Tibial nerve (tissue), 4 donors: ENCODE measurements at regions not wholly inside any gene's neighbourhood (a gene's known extent, or its start where the extent isn't known, plus 50 kb on each side); places are given as distances from the start of the nearest gene placed in this dataset.

Source experiments
- DNase-seq, 2 donors: peaks; one replicate each; pipeline ENCODE4 v3.0.0-alpha.2; 2019; ENCODE audit warnings: low spot score in 2 of 2
- H3K27ac ChIP-seq, 4 donors: fragments of 200-600 bp; sonication (generic) in 3 of 4; one replicate each; pipeline ENCODE4 v1.5.1; 2017 to 2019; ENCODE audit warnings: mild to moderate bottlenecking in 1 of 4
- H3K27me3 ChIP-seq, 2 donors: fragments of 200-600 bp; sonication (generic) in 1 of 2; one replicate each; pipeline versions ENCODE4 v1.5.1 to v1.6.0; 2017 to 2019
- H3K36me3 ChIP-seq, 3 donors: fragments of 200-600 bp; sonication (generic); one replicate each; pipeline ENCODE4 v1.5.1; 2018 to 2019
- H3K4me1 ChIP-seq, 4 donors: fragments of 200-600 bp; sonication (generic) in 3 of 4; one replicate each; pipeline ENCODE4 v1.5.1; 2017 to 2019
- H3K4me3 ChIP-seq, 4 donors: fragments of 200-600 bp; sonication (generic) in 3 of 4; one replicate each; pipeline ENCODE4 v1.5.1; 2017 to 2019; ENCODE audit warnings: mild to moderate bottlenecking in 1 of 4, moderate library complexity in 1 of 4
- H3K9me3 ChIP-seq, 4 donors: fragments of 200-600 bp; sonication (generic) in 3 of 4; one replicate each; pipeline ENCODE4 v1.5.1; 2017 to 2019
- CTCF ChIP-seq, 5 experiments: fragments of 200-600 bp in 3 of 5; fragments of 450-650 bp in 2 of 5; sonication (generic) in 3 of 5; IDR thresholded peaks; one replicate each; pipeline ENCODE4 v1.5.1; 2016 to 2019; ENCODE audit warnings: antibody characterized with exemption in 5 of 5, mild to moderate bottlenecking in 3 of 5, moderate library complexity in 2 of 5
- EP300 ChIP-seq, 2 donors: sonication (generic); formaldehyde crosslinking; IDR thresholded peaks; one replicate each; pipeline ENCODE4 v1.6.1; 2017; ENCODE audit warnings: antibody characterized with exemption in 2 of 2, mild to moderate bottlenecking in 1 of 2
- POLR2A ChIP-seq, 2 donors: fragments of 450-650 bp; IDR thresholded peaks; one replicate each; pipeline ENCODE4 v1.6.1; 2017; ENCODE audit warnings: antibody characterized with exemption in 2 of 2, mild to moderate bottlenecking in 2 of 2, moderate library complexity in 2 of 2
- WGBS, 2 donors: methylation state at CpG; one replicate each; pipeline ENCODE4 v1.1.5; 2018; 5-methylcytosine and 5-hydroxymethylcytosine counted together

- Histone ChIP-seq H3K4me1 (no peaks in the 10 kb centered on the region), H3K9me3 (no peaks in the 10 kb centered on the region), H3K27me3 (no peaks in the 10 kb centered on the region), H3K27ac (no peak overlapping the region), H3K36me3 (no peaks in the 10 kb centered on the region), H3K4me3 (no peak overlapping the region)
- WGBS, 2 donors: 85 to 90% methylated on average over 5 of the region's 5 CpGs
- TF ChIP-seq POLR2A (IDR thresholded peaks at IDR 0.05) (no peak), EP300 (IDR thresholded peaks at IDR 0.05) (no peak), CTCF (IDR thresholded peaks at IDR 0.05) (no peak)
- no peak for DNase-seq
These were observed 107.2 kb upstream of the CDH2 start for GRCh38 chr18:28284132-28284531.

GRCh38 chr18:28281400-28281799 is 104.5 kb upstream of the CDH2 start:
- Histone ChIP-seq H3K27me3 (no peaks in the 10 kb centered on the region), H3K27ac (no peak overlapping the region), H3K9me3 (no peaks in the 10 kb centered on the region), H3K4me3 (no peak overlapping the region), H3K36me3 (no peaks in the 10 kb centered on the region), H3K4me1 (no peaks in the 10 kb centered on the region)
- WGBS, 2 donors: 71 to 73% methylated on average over 2 of the region's 2 CpGs
- no peak for DNase-seq
- TF ChIP-seq EP300 (IDR thresholded peaks at IDR 0.05) (no peak), POLR2A (IDR thresholded peaks at IDR 0.05) (no peak), CTCF (IDR thresholded peaks at IDR 0.05) (no peak)

- no peaks in the 10 kb centered on the region for H3K36me3 ChIP-seq
- no peaks in the 10 kb centered on the region for H3K27me3 ChIP-seq
These were observed 92.8 kb upstream of the CDH2 start for GRCh38 chr18:28269750-28270149.

GRCh38 chr18:28267878-28268625 is 91.1 kb upstream of the CDH2 start:
- Histone ChIP-seq H3K4me3 (no peak overlapping the region), H3K27me3 (no peaks in the 10 kb centered on the region), H3K9me3 (peaks cover 0 to 5% (median 0%) of the 10 kb centered on the region in 4 donors), H3K27ac (no peak overlapping the region), H3K36me3 (no peaks in the 10 kb centered on the region), H3K4me1 (no peaks in the 10 kb centered on the region)
- no peak for DNase-seq
- 41 to 47% methylated on average over 4 of the region's 4 CpGs for WGBS, 2 donors
- no peak for TF ChIP-seq EP300 (IDR thresholded peaks at IDR 0.05)
- no peak for TF ChIP-seq POLR2A (IDR thresholded peaks at IDR 0.05)
- TF ChIP-seq CTCF (IDR thresholded peaks at IDR 0.05): no peak

More at GRCh38 chr18:28269750-28270149, 92.8 kb upstream of the CDH2 start:
- WGBS, 2 donors: 73 to 80% methylated on average over 2 of the region's 2 CpGs
- peaks cover 0 to 5% (median 0%) of the 10 kb centered on the region in 4 donors for H3K9me3 ChIP-seq
- TF ChIP-seq POLR2A (IDR thresholded peaks at IDR 0.05) (no peak), EP300 (IDR thresholded peaks at IDR 0.05) (no peak), CTCF (IDR thresholded peaks at IDR 0.05) (no peak)
- H3K4me3 ChIP-seq: no peak overlapping the region
- no peak overlapping the region for H3K27ac ChIP-seq
- no peaks in the 10 kb centered on the region for H3K4me1 ChIP-seq
- DNase-seq: no peak

GRCh38 chr18:28267276-28267675 is 90.3 kb upstream of the CDH2 start:
- H3K36me3 ChIP-seq: no peaks in the 10 kb centered on the region
- DNase-seq: no peak
- peaks cover 0 to 5% (median 0%) of the 10 kb centered on the region in 4 donors for H3K9me3 ChIP-seq
- H3K4me3 ChIP-seq: no peak overlapping the region
- WGBS, 2 donors: 64 to 80% methylated on average over 2 of the region's 2 CpGs
- no peaks in the 10 kb centered on the region for H3K27me3 ChIP-seq
- H3K27ac ChIP-seq: no peak overlapping the region
- TF ChIP-seq CTCF (IDR thresholded peaks at IDR 0.05) (no peak), POLR2A (IDR thresholded peaks at IDR 0.05) (no peak), EP300 (IDR thresholded peaks at IDR 0.05) (no peak)
- H3K4me1 ChIP-seq: no peaks in the 10 kb centered on the region
